ENCODE measurements at regions not wholly inside any gene's neighbourhood (a gene's known extent, or its start where the extent isn't known, plus 50 kb on each side); places are given as distances from the start of the nearest gene placed in this dataset.

- TF ChIP-seq, protein P1, sequence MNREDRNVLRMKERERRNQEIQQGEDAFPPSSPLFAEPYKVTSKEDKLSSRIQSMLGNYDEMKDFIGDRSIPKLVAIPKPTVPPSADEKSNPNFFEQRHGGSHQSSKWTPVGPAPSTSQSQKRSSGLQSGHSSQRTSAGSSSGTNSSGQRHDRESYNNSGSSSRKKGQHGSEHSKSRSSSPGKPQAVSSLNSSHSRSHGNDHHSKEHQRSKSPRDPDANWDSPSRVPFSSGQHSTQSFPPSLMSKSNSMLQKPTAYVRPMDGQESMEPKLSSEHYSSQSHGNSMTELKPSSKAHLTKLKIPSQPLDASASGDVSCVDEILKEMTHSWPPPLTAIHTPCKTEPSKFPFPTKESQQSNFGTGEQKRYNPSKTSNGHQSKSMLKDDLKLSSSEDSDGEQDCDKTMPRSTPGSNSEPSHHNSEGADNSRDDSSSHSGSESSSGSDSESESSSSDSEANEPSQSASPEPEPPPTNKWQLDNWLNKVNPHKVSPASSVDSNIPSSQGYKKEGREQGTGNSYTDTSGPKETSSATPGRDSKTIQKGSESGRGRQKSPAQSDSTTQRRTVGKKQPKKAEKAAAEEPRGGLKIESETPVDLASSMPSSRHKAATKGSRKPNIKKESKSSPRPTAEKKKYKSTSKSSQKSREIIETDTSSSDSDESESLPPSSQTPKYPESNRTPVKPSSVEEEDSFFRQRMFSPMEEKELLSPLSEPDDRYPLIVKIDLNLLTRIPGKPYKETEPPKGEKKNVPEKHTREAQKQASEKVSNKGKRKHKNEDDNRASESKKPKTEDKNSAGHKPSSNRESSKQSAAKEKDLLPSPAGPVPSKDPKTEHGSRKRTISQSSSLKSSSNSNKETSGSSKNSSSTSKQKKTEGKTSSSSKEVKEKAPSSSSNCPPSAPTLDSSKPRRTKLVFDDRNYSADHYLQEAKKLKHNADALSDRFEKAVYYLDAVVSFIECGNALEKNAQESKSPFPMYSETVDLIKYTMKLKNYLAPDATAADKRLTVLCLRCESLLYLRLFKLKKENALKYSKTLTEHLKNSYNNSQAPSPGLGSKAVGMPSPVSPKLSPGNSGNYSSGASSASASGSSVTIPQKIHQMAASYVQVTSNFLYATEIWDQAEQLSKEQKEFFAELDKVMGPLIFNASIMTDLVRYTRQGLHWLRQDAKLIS (CRISPR knock-in tag; IDR thresholded peaks at IDR 0.05; ENCODE audit: borderline replicate concordance), result no peak
- TF ChIP-seq, protein P2, sequence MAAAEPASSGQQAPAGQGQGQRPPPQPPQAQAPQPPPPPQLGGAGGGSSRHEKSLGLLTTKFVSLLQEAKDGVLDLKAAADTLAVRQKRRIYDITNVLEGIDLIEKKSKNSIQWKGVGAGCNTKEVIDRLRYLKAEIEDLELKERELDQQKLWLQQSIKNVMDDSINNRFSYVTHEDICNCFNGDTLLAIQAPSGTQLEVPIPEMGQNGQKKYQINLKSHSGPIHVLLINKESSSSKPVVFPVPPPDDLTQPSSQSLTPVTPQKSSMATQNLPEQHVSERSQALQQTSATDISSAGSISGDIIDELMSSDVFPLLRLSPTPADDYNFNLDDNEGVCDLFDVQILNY (CRISPR knock-in tag; IDR thresholded peaks at IDR 0.05), result no peak
- TF ChIP-seq SMAD3 (CRISPR knock-in tag; IDR thresholded peaks at IDR 0.05; ENCODE audit: borderline replicate concordance) (no peak), E2F4 (CRISPR knock-in tag; IDR thresholded peaks at IDR 0.05; ENCODE audit: borderline replicate concordance, low read depth) (no peak), TEAD4 (CRISPR knock-in tag; IDR thresholded peaks at IDR 0.05) (no peak), CTCF (IDR thresholded peaks at IDR 0.05) (no peak), NR2C2 (CRISPR knock-in tag; IDR thresholded peaks at IDR 0.05) (no peak), NFE2L1 (CRISPR knock-in tag; IDR thresholded peaks at IDR 0.05) (no peak), ZNF671 (CRISPR knock-in tag; IDR thresholded peaks at IDR 0.05) (no peak), JUN (CRISPR knock-in tag; IDR thresholded peaks at IDR 0.05) (no peak), NR1H2 (CRISPR knock-in tag; IDR thresholded peaks at IDR 0.05) (no peak), ZNF317 (CRISPR knock-in tag; IDR thresholded peaks at IDR 0.05; ENCODE audit: borderline replicate concordance, low read depth) (no peak), TP53 (CRISPR knock-in tag; IDR thresholded peaks at IDR 0.05) (no peak), MXD4 (CRISPR knock-in tag; IDR thresholded peaks at IDR 0.05; ENCODE audit: borderline replicate concordance) (no peak)
- H3K36me3 Mint-ChIP-seq, result no peaks in the 10 kb centered on the region
- H3K27ac Mint-ChIP-seq, result peak overlapping the region; percentile 77
- DNase-seq (ENCODE audit: low spot score), result peak; percentile 30
- no peak for ATAC-seq
- CTCF ChIA-PET, result no interaction called here
- H3K9me3 Mint-ChIP-seq, result no peaks in the 10 kb centered on the region
- H3K4me3 Mint-ChIP-seq, result no peak overlapping the region
- POLR2A ChIA-PET, result no interaction called here
- peaks cover 60% of the 10 kb centered on the region for H3K4me1 Mint-ChIP-seq
- H3K27me3 Mint-ChIP-seq (ENCODE audit: low read depth), result no peaks in the 10 kb centered on the region
Observed at GRCh38 chr17:77319211-77320043, 178.7 kb downstream of the SEC14L1 start.

DNA sequence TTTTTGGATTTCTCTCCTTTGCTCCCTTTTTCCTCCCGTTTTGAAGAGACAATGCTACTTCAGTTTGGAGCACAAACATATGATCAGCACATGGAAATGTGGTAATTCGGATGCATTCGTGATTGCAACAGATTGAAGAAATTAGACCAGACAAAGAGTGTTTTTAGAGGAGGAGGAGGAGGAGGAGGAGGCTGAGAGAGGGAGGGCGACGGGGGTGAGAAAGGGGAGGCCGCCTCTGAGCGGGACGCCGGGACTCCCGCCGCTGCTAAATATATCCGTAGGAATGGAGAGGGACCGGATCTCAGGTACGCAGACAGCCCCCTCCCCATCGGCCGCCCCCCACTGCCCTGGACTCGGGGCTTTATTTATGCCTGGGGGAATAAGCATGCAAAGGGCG is 179.3 kb downstream of the SEC14L1 start:
- peak; percentile 6 for DNase-seq (ENCODE audit: low spot score)
- H3K27me3 Mint-ChIP-seq (ENCODE audit: low read depth), result no peaks in the 10 kb centered on the region
- peaks cover 61% of the 10 kb centered on the region for H3K4me1 Mint-ChIP-seq
- H3K4me3 Mint-ChIP-seq, result no peak overlapping the region
- POLR2A ChIA-PET, result no interaction called here
- CTCF ChIA-PET, result no interaction called here
- no peaks in the 10 kb centered on the region for H3K36me3 Mint-ChIP-seq
- no peaks in the 10 kb centered on the region for H3K9me3 Mint-ChIP-seq
- peak overlapping the region; percentile 27; the same call in 1 of the 2 replicates for H3K27ac Mint-ChIP-seq
- ATAC-seq, result no peak
- TF ChIP-seq HMGXB4 (CRISPR knock-in tag; IDR thresholded peaks at IDR 0.05) (no peak), CBFB (CRISPR knock-in tag; IDR thresholded peaks at IDR 0.05; ENCODE audit: low read depth) (no peak), ZNF423 (CRISPR knock-in tag; IDR thresholded peaks at IDR 0.05) (no peak), AR (CRISPR knock-in tag; IDR thresholded peaks at IDR 0.05) (no peak), GRHL2 (CRISPR knock-in tag; IDR thresholded peaks at IDR 0.05; ENCODE audit: insufficient replicate concordance, severe bottlenecking) (no peak), NFATC4 (CRISPR knock-in tag; IDR thresholded peaks at IDR 0.05) (no peak), CREM (CRISPR knock-in tag; IDR thresholded peaks at IDR 0.05) (no peak), CREB1 (CRISPR knock-in tag; IDR thresholded peaks at IDR 0.05) (no peak)

Measured in WTC11 (cell line).